ENCODE measurements at regions not wholly inside any gene's neighbourhood (a gene's known extent, or its start where the extent isn't known, plus 50 kb on each side); places are given as distances from the start of the nearest gene placed in this dataset.

- ATAC-seq (ENCODE audit: low read depth) (peak; percentile 60; the same call in 2 of the 3 replicates), DNase-seq (ENCODE audit: low spot score) (no peak)
- Histone ChIP-seq H3K9me3 (ENCODE audit: severe bottlenecking) (no peaks in the 10 kb centered on the region), H3K4me3 (ENCODE audit: severe bottlenecking) (no peak overlapping the region), H3K27ac (ENCODE audit: poor library complexity, severe bottlenecking) (no peak overlapping the region), H3K36me3 (ENCODE audit: low read depth) (no peaks in the 10 kb centered on the region), H3K4me1 (ENCODE audit: insufficient read depth, poor library complexity, severe bottlenecking) (no peaks in the 10 kb centered on the region), H3K27me3 (ENCODE audit: insufficient read depth, poor library complexity, severe bottlenecking) (no peaks in the 10 kb centered on the region)
- TF ChIP-seq, protein P1, sequence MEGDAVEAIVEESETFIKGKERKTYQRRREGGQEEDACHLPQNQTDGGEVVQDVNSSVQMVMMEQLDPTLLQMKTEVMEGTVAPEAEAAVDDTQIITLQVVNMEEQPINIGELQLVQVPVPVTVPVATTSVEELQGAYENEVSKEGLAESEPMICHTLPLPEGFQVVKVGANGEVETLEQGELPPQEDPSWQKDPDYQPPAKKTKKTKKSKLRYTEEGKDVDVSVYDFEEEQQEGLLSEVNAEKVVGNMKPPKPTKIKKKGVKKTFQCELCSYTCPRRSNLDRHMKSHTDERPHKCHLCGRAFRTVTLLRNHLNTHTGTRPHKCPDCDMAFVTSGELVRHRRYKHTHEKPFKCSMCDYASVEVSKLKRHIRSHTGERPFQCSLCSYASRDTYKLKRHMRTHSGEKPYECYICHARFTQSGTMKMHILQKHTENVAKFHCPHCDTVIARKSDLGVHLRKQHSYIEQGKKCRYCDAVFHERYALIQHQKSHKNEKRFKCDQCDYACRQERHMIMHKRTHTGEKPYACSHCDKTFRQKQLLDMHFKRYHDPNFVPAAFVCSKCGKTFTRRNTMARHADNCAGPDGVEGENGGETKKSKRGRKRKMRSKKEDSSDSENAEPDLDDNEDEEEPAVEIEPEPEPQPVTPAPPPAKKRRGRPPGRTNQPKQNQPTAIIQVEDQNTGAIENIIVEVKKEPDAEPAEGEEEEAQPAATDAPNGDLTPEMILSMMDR (IDR thresholded peaks at IDR 0.05; ENCODE audit: poor library complexity, severe bottlenecking) = no peak
Observed at GRCh38 chr9:90032296-90033027, 427.6 kb downstream of the GADD45G start.

GRCh38 chr9:90033028-90033650 lies 428.3 kb downstream of the GADD45G start:
- DNase-seq (ENCODE audit: low spot score) = no peak
- TF ChIP-seq, protein P1 (IDR thresholded peaks at IDR 0.05; ENCODE audit: poor library complexity, severe bottlenecking) = no peak
- Histone ChIP-seq H3K27me3 (ENCODE audit: insufficient read depth, poor library complexity, severe bottlenecking) (no peaks in the 10 kb centered on the region), H3K27ac (ENCODE audit: poor library complexity, severe bottlenecking) (no peak overlapping the region), H3K9me3 (ENCODE audit: severe bottlenecking) (no peaks in the 10 kb centered on the region), H3K4me1 (ENCODE audit: insufficient read depth, poor library complexity, severe bottlenecking) (no peaks in the 10 kb centered on the region), H3K4me3 (ENCODE audit: severe bottlenecking) (no peak overlapping the region), H3K36me3 (ENCODE audit: low read depth) (no peaks in the 10 kb centered on the region)
- ATAC-seq (ENCODE audit: low read depth) = no peak

- H3K27ac ChIP-seq (ENCODE audit: poor library complexity, severe bottlenecking) = no peak overlapping the region
- H3K27me3 ChIP-seq (ENCODE audit: insufficient read depth, poor library complexity, severe bottlenecking) = no peaks in the 10 kb centered on the region
- H3K4me1 ChIP-seq (ENCODE audit: insufficient read depth, poor library complexity, severe bottlenecking) = no peaks in the 10 kb centered on the region
- no peaks in the 10 kb centered on the region for H3K36me3 ChIP-seq (ENCODE audit: low read depth)
- H3K4me3 ChIP-seq (ENCODE audit: severe bottlenecking) = no peak overlapping the region
- TF ChIP-seq, protein P1 (IDR thresholded peaks at IDR 0.05; ENCODE audit: poor library complexity, severe bottlenecking) = no peak
- no peak for DNase-seq (ENCODE audit: low spot score)
- ATAC-seq (ENCODE audit: low read depth) = peak; percentile 14; the same call in 1 of the 3 replicates
- H3K9me3 ChIP-seq (ENCODE audit: severe bottlenecking) = no peaks in the 10 kb centered on the region
Observed at GRCh38 chr9:90034071-90034470, 429.3 kb downstream of the GADD45G start.

DNA sequence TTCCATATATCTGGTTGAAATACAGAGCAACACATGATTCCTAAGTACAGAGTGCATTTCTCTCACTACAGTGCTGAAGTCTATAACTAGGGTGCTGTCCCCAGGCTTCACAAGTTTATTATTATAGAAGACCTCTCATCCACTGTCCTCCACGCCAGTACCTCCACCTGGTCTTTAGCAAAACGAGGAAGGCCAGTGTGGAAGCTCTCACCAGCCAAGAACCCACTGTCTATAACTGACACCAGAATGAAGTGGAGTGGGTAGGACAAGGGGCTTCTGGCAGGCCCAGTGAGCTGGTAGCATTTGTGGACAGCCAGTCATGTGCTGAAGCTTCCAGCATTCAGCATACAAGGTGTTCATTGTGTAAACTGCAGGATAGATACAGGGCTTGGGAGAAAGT lies 430.7 kb downstream of the GADD45G start:
- H3K4me1 ChIP-seq (ENCODE audit: insufficient read depth, poor library complexity, severe bottlenecking) = no peaks in the 10 kb centered on the region
- ATAC-seq (ENCODE audit: low read depth) (no peak), DNase-seq (ENCODE audit: low spot score) (no peak)
- H3K27ac ChIP-seq (ENCODE audit: poor library complexity, severe bottlenecking) = no peak overlapping the region
- TF ChIP-seq, protein P1 (IDR thresholded peaks at IDR 0.05; ENCODE audit: poor library complexity, severe bottlenecking) = no peak
- no peak overlapping the region for H3K4me3 ChIP-seq (ENCODE audit: severe bottlenecking)
- H3K9me3 ChIP-seq (ENCODE audit: severe bottlenecking) = no peaks in the 10 kb centered on the region
- no peaks in the 10 kb centered on the region for H3K27me3 ChIP-seq (ENCODE audit: insufficient read depth, poor library complexity, severe bottlenecking)
- no peaks in the 10 kb centered on the region for H3K36me3 ChIP-seq (ENCODE audit: low read depth)
